OCI-LY3 (cell line): ENCODE measurements at regions not wholly inside any gene's neighbourhood (a gene's known extent, or its start where the extent isn't known, plus 50 kb on each side); places are given as distances from the start of the nearest gene placed in this dataset.

Experiments
- EZH2phosphoT487 ChIP-seq: fragments of 200-600 bp; shearing (Covaris generic); IDR thresholded peaks from 2 replicates; pipeline ENCODE4 v1.6.1; 2018; ENCODE audit warnings: antibody characterized with exemption, mixed run types, low read depth
- TF ChIP-seq, protein P1 (sequence below): fragments of 200-600, 300-600 bp; sonication (generic); IDR thresholded peaks from 2 replicates; pipeline ENCODE4 v1.5.1; 2014; ENCODE audit warnings: antibody characterized with exemption, low read length, low read depth

DNA sequence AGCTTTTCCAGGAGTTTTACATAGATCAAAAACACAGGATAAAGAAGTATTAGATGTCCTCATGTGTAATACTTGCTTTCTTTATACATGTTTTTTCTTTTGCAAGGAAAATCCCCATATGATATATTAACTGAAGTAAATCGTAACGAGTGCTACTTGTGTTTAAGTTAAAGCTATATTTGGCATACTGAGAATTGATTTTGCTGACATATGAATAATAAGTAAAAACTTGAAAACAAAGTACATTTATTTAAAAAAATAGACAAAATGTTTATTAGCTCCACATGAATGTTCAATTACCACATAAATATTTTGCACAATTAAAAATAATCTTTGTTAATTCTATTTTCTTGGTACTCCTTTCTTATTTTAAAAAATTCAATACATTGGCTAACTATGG lies 884.7 kb downstream of the FSTL5 start:
- TF ChIP-seq, protein P1, sequence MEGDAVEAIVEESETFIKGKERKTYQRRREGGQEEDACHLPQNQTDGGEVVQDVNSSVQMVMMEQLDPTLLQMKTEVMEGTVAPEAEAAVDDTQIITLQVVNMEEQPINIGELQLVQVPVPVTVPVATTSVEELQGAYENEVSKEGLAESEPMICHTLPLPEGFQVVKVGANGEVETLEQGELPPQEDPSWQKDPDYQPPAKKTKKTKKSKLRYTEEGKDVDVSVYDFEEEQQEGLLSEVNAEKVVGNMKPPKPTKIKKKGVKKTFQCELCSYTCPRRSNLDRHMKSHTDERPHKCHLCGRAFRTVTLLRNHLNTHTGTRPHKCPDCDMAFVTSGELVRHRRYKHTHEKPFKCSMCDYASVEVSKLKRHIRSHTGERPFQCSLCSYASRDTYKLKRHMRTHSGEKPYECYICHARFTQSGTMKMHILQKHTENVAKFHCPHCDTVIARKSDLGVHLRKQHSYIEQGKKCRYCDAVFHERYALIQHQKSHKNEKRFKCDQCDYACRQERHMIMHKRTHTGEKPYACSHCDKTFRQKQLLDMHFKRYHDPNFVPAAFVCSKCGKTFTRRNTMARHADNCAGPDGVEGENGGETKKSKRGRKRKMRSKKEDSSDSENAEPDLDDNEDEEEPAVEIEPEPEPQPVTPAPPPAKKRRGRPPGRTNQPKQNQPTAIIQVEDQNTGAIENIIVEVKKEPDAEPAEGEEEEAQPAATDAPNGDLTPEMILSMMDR, result no peak
- TF ChIP-seq EZH2phosphoT487, result no peak
